K562 (cell line): ENCODE measurements at regions not wholly inside any gene's neighbourhood (a gene's known extent, or its start where the extent isn't known, plus 50 kb on each side); places are given as distances from the start of the nearest gene placed in this dataset.

Experiments
- ATAC-seq: fragments of 200-7000 bp; cut with Tn5 transposase; 3 replicates; pipeline ENCODE4 v1.9.1; 2020; ENCODE audit warnings: moderate library complexity
- BruUV-seq: library from RNA; stranded (reverse); fragments of 400-500 nt; replicated peaks from 2 replicates; lab custom pipeline; 2021; lab: Mats Ljungman, UMichigan
- CTCF ChIA-PET: fragments of 300-600 bp; formaldehyde crosslinking; extraction: SDS; loops from one replicate; lab custom pipeline; 2021; ENCODE audit warnings: low intra/inter-chr PET ratio; lab: Yijun Ruan, JAX
- POLR2A ChIA-PET: fragments of 300-600, 350-650 bp; sonication (Branson Sonifier 250); formaldehyde crosslinking; extraction: SDS; loops from one replicate; lab custom pipeline; 2021; ENCODE audit warnings: antibody characterized with exemption, inconsistent platforms; lab: Yijun Ruan, JAX
- DNase-seq, 4 experiments: peaks; one replicate each; pipeline versions ENCODE4 v3.0.0 to v3.0.0-alpha.2; 2011 to 2018; ENCODE audit warnings: low spot score in 3 of 4, mixed read lengths in 3 of 4; ENCODE audit errors: extremely low read depth in 1 of 4
- FAIRE-seq: peaks from 2 replicates; lab custom pipeline; 2011; peaks lifted over from hg19 to GRCh38; lab: Jason Lieb, UNC
- H2AFZ ChIP-seq: 2 replicates; pipeline ENCODE4 v1.6.0; 2011; ENCODE audit warnings: low read depth, low read length, control low read depth, inconsistent platforms
- H3K27ac ChIP-seq: fragments of 200-600 bp; 3 replicates; pipeline ENCODE4 v1.8.0; 2011; ENCODE audit warnings: low read depth, mild to moderate bottlenecking, control low read depth, inconsistent platforms, low read length, moderate library complexity, mixed read lengths; ENCODE audit errors: extremely low read depth
- H3K27me3 ChIP-seq, 2 experiments: fragments of 300-600 bp in 1 of 2; 2 replicates in 1 of 2; 3 replicates in 1 of 2; pipeline versions ENCODE4 v1.6.0 to v1.8.0; 2011; ENCODE audit warnings: inconsistent platforms in 2 of 2, low read length in 2 of 2, mild to moderate bottlenecking in 1 of 2, mixed read lengths in 1 of 2, moderate library complexity in 1 of 2; ENCODE audit not compliant: control insufficient read depth in 2 of 2, insufficient read depth in 2 of 2
- H3K36me3 ChIP-seq: fragments of 300-600 bp; 3 replicates; pipeline ENCODE4 v1.8.0; 2011; ENCODE audit warnings: mild to moderate bottlenecking, low read length, inconsistent platforms; ENCODE audit not compliant: control insufficient read depth, insufficient read depth
- H3K4me1 ChIP-seq, 2 experiments: fragments of 200-600 bp in 1 of 2; replicated peaks in 1 of 2; 2 replicates in 1 of 2; 3 replicates in 1 of 2; pipeline versions ENCODE4 v1.5.1 to v1.8.0; 2011; ENCODE audit warnings: inconsistent platforms in 2 of 2, low read length in 2 of 2, mild to moderate bottlenecking in 1 of 2, mixed read lengths in 1 of 2, moderate library complexity in 1 of 2; ENCODE audit not compliant: control insufficient read depth in 2 of 2, insufficient read depth in 2 of 2
- H3K4me2 ChIP-seq: 2 replicates; pipeline ENCODE4 v1.6.1; 2011; ENCODE audit warnings: low read length, control low read depth, inconsistent platforms, mixed read lengths; ENCODE audit not compliant: insufficient read depth
- H3K4me3 ChIP-seq: fragments of 200-600 bp; sonication (generic), shearing (Covaris generic); 2 replicates; pipeline ENCODE4 v1.5.1; 2016; ENCODE audit warnings: control low read depth, inconsistent platforms
- H3K79me2 ChIP-seq: fragments of 200-600 bp; 3 replicates; pipeline ENCODE4 v1.8.0; 2011; ENCODE audit warnings: low read length, inconsistent platforms; ENCODE audit not compliant: control insufficient read depth, insufficient read depth
- H3K9ac ChIP-seq, 2 experiments: 2 replicates each; pipeline versions ENCODE4 v1.6.0 to v1.6.1; 2011; ENCODE audit warnings: low read depth in 2 of 2, low read length in 2 of 2, control low read depth in 1 of 2, inconsistent platforms in 1 of 2, mild to moderate bottlenecking in 1 of 2, mixed read lengths in 1 of 2; ENCODE audit not compliant: insufficient read depth in 1 of 2
- H3K9me1 ChIP-seq: one replicate; pipeline ENCODE4 v1.6.0; 2011; ENCODE audit warnings: inconsistent platforms, mild to moderate bottlenecking, low read length, moderate library complexity; ENCODE audit not compliant: control insufficient read depth, insufficient read depth
- H3K9me3 ChIP-seq: replicated peaks from 2 replicates; pipeline ENCODE4 v1.5.1; 2011; ENCODE audit warnings: low read depth, low read length, inconsistent platforms; ENCODE audit not compliant: control insufficient read depth, insufficient read depth
- H4K20me1 ChIP-seq: replicated peaks from 2 replicates; pipeline ENCODE4 v1.6.1; 2011; ENCODE audit warnings: low read length, inconsistent platforms, mixed read lengths; ENCODE audit not compliant: control insufficient read depth, insufficient read depth
- ARID1B ChIP-seq: fragments of 450-650 bp; IDR thresholded peaks from 2 replicates; pipeline ENCODE4 v1.6.1; 2016; ENCODE audit warnings: antibody characterized with exemption, mild to moderate bottlenecking, inconsistent platforms
- EP300 ChIP-seq: IDR thresholded peaks from 2 replicates; pipeline ENCODE4 v1.6.1; 2012; ENCODE audit warnings: low read length, improper control_type of control experiment
- GTF2B ChIP-seq: IDR thresholded peaks from 2 replicates; pipeline ENCODE4 v1.6.1; 2011; ENCODE audit not compliant: insufficient read length; ENCODE audit errors: extremely low read depth
- HDAC2 ChIP-seq: fragments of 450-650 bp; IDR thresholded peaks from 2 replicates; pipeline ENCODE4 v1.6.1; 2016; ENCODE audit warnings: mild to moderate bottlenecking
- MCM2 ChIP-seq: fragments of 450-650 bp; IDR thresholded peaks from 2 replicates; pipeline ENCODE4 v1.6.1; 2017; ENCODE audit warnings: low read depth, mild to moderate bottlenecking
- MCM3 ChIP-seq: fragments of 450-650 bp; IDR thresholded peaks from 2 replicates; pipeline ENCODE4 v1.6.1; 2016
- PYGO2 ChIP-seq: fragments of 450-650 bp; IDR thresholded peaks from 2 replicates; pipeline ENCODE4 v1.6.1; 2016; ENCODE audit warnings: mild to moderate bottlenecking, missing genetic modification characterization, moderate library complexity, missing compliant biosample characterization
- RCOR1 ChIP-seq, 2 experiments: IDR thresholded peaks; 2 replicates each; pipeline ENCODE4 v1.6.1; 2012; ENCODE audit warnings: low read depth in 2 of 2, low read length in 2 of 2, borderline replicate concordance in 1 of 2, improper control_type of control experiment in 1 of 2
- SIX5 ChIP-seq, 2 experiments: IDR thresholded peaks; 2 replicates each; pipeline ENCODE4 v1.6.1; 2011; ENCODE audit warnings: low read length in 2 of 2, borderline replicate concordance in 1 of 2, low read depth in 1 of 2, mild to moderate bottlenecking in 1 of 2, moderate library complexity in 1 of 2; ENCODE audit not compliant: insufficient read depth in 1 of 2
- SP1 ChIP-seq: sonication (generic); formaldehyde crosslinking; IDR thresholded peaks from 2 replicates; pipeline ENCODE4 v1.8.1; 2022; ENCODE audit warnings: mild to moderate bottlenecking, missing genetic modification reagents
- SUPT5H ChIP-seq: fragments of 450-650 bp; IDR thresholded peaks from 2 replicates; pipeline ENCODE4 v1.6.1; 2016
- ZNF77 ChIP-seq: fragments of 250-450 bp; sonication (Bioruptor Pico); IDR thresholded peaks from 2 replicates; pipeline ENCODE4 v1.5.0; 2020
- WGBS: fragments of 100-300 bp; shearing (Covaris generic); methylation state at CpG from one replicate; pipeline ENCODE4 v1.1.6; 2016; ENCODE audit warnings: low coverage, mixed read lengths; ENCODE audit not compliant: insufficient coverage; ENCODE audit errors: missing lambda C conversion rate; 5-methylcytosine and 5-hydroxymethylcytosine counted together
- in situ Hi-C: fragments of 300-500 bp; cut with MboI; formaldehyde crosslinking; loops from 4 replicates; pipeline ENCODE4 v1.15.0; 2018; ENCODE audit warnings: inconsistent platforms, mixed read lengths
- intact Hi-C: fragments of 100-400 bp; cut with micrococcal nuclease; formaldehyde crosslinking; loops from 2 replicates; pipeline ENCODE4 v1.14.2; 2022

- H3K27me3 ChIP-seq = peaks cover 0 to 4% of the 10 kb centered on the region in 2 experiments; a peak in 1 of 5 replicates
- WGBS = 3% methylated on average over 4 of the region's 4 CpGs
- no peaks in the 10 kb centered on the region for H3K9me3 ChIP-seq
- BruUV-seq = no TSS peak
- CTCF ChIA-PET = no interaction called here
- no peak for TF ChIP-seq ZNF77 (CRISPR knock-in tag)
- no peak for TF ChIP-seq ARID1B
- TF ChIP-seq RCOR1 (IDR thresholded peaks at IDR 0.05; ENCODE audit: borderline replicate concordance in 1 of 2, low read depth in 2 of 2, low read length in 2 of 2) = no peak
- no peak for TF ChIP-seq PYGO2 (tag)
- no peak for TF ChIP-seq SUPT5H
- TF ChIP-seq MCM3 = no peak
- no peak for TF ChIP-seq SIX5 (IDR thresholded peaks at IDR 0.05; ENCODE audit: borderline replicate concordance in 1 of 2, insufficient read depth in 1 of 2, low read depth in 1 of 2, low read length in 2 of 2)
- TF ChIP-seq MCM2 = no peak
- no peak for TF ChIP-seq GTF2B
- no peak for TF ChIP-seq SP1
- no peak for TF ChIP-seq EP300
- no peak for TF ChIP-seq HDAC2
- TF ChIP-seq, all 486 proteins: peak for 0
- POLR2A ChIA-PET = no interaction called here
- intact Hi-C loops (no loop called here), in situ Hi-C loops (no loop called here)
- Histone ChIP-seq H3K36me3 (no peaks in the 10 kb centered on the region), H3K4me2 (no peak overlapping the region), H3K4me3 (no peak overlapping the region), H3K9ac (no peak overlapping the region), H3K79me2 (no peaks in the 10 kb centered on the region), H2AFZ (no peak overlapping the region), H3K27ac (no peak overlapping the region), H3K4me1 (no peaks in the 10 kb centered on the region), H4K20me1 (no peaks in the 10 kb centered on the region), H3K9me1 (no peaks in the 10 kb centered on the region)
- DNase-seq (no peak), ATAC-seq (no peak), FAIRE-seq (no peak)
These were observed 176.3 kb upstream of the BCL6 start for GRCh38 chr3:187921391-187922074.
